H9 (cell line): ENCODE measurements at regions not wholly inside any gene's neighbourhood (a gene's known extent, or its start where the extent isn't known, plus 50 kb on each side); places are given as distances from the start of the nearest gene placed in this dataset.

ENCODE experiments used
- DNase-seq: peaks from one replicate; pipeline ENCODE4 v3.0.0-alpha.2; 2017
- H2AFZ ChIP-seq: one replicate; pipeline ENCODE4 v1.6.1; 2013; ENCODE audit warnings: mild to moderate bottlenecking, low read length, control low read depth, moderate library complexity
- H2AK5ac ChIP-seq: 2 replicates; pipeline ENCODE4 v1.6.1; 2013; ENCODE audit warnings: low read length, control low read depth, mixed read lengths; ENCODE audit not compliant: insufficient read length
- H2BK120ac ChIP-seq: one replicate; pipeline ENCODE4 v1.6.1; 2013; ENCODE audit warnings: low read depth, mild to moderate bottlenecking, low read length, control low read depth, inconsistent platforms; ENCODE audit not compliant: poor library complexity, severe bottlenecking
- H2BK12ac ChIP-seq: 2 replicates; pipeline ENCODE4 v1.6.1; 2013; ENCODE audit warnings: low read length, control low read depth, mixed read lengths, low read depth; ENCODE audit not compliant: insufficient read length
- H2BK15ac ChIP-seq: 2 replicates; pipeline ENCODE4 v1.6.1; 2013; ENCODE audit warnings: low read depth, low read length, control low read depth
- H2BK20ac ChIP-seq: one replicate; pipeline ENCODE4 v1.6.1; 2013; ENCODE audit warnings: low read depth, mild to moderate bottlenecking, low read length, control low read depth, inconsistent platforms; ENCODE audit not compliant: poor library complexity, severe bottlenecking
- H2BK5ac ChIP-seq: 2 replicates; pipeline ENCODE4 v1.6.1; 2013; ENCODE audit warnings: low read length, control low read depth, mixed read lengths; ENCODE audit not compliant: insufficient read length
- H3K14ac ChIP-seq: 2 replicates; pipeline ENCODE4 v1.6.1; 2013; ENCODE audit warnings: low read length, control low read depth; ENCODE audit not compliant: insufficient read depth
- H3K18ac ChIP-seq: 2 replicates; pipeline ENCODE4 v1.6.1; 2013; ENCODE audit warnings: low read depth, mild to moderate bottlenecking, mixed read lengths, low read length, control low read depth; ENCODE audit not compliant: insufficient read length
- H3K23ac ChIP-seq: 2 replicates; pipeline ENCODE4 v1.6.1; 2013; ENCODE audit warnings: low read length, control low read depth, mixed read lengths, low read depth; ENCODE audit not compliant: insufficient read length
- H3K23me2 ChIP-seq: 2 replicates; pipeline ENCODE4 v1.6.1; 2013; ENCODE audit warnings: low read depth, mild to moderate bottlenecking, mixed read lengths, low read length, control low read depth; ENCODE audit not compliant: insufficient read length, poor library complexity, severe bottlenecking
- H3K27ac ChIP-seq: 2 replicates; pipeline ENCODE4 v1.5.1; 2013; ENCODE audit warnings: low read length, control low read depth, mixed read lengths, low read depth; ENCODE audit not compliant: insufficient read length
- H3K27me3 ChIP-seq: 2 replicates; pipeline ENCODE4 v1.6.1; 2013; ENCODE audit warnings: low read length, control low read depth, inconsistent platforms; ENCODE audit not compliant: insufficient read depth
- H3K4ac ChIP-seq: 2 replicates; pipeline ENCODE4 v1.6.1; 2013; ENCODE audit warnings: low read depth, mild to moderate bottlenecking, control low read depth, inconsistent platforms, low read length, moderate library complexity
- H3K4me1 ChIP-seq: 2 replicates; pipeline ENCODE4 v1.6.1; 2013; ENCODE audit warnings: low read length, control low read depth, inconsistent platforms; ENCODE audit not compliant: insufficient read depth
- H3K4me2 ChIP-seq: 2 replicates; pipeline ENCODE4 v1.6.1; 2013; ENCODE audit warnings: low read length, control low read depth, mixed read lengths; ENCODE audit not compliant: insufficient read length, insufficient read depth
- H3K56ac ChIP-seq: 2 replicates; pipeline ENCODE4 v1.6.1; 2013; ENCODE audit warnings: low read depth, mild to moderate bottlenecking, mixed read lengths, low read length, control low read depth; ENCODE audit not compliant: insufficient read length
- H3K79me1 ChIP-seq: 2 replicates; pipeline ENCODE4 v1.6.1; 2013; ENCODE audit warnings: low read depth, mild to moderate bottlenecking, moderate library complexity, low read length, control low read depth, inconsistent platforms; ENCODE audit not compliant: insufficient read depth, poor library complexity, severe bottlenecking
- H3K79me2 ChIP-seq: 2 replicates; pipeline ENCODE4 v1.6.1; 2013; ENCODE audit warnings: low read length, control low read depth, inconsistent platforms; ENCODE audit not compliant: insufficient read depth
- H3K9ac ChIP-seq: 2 replicates; pipeline ENCODE4 v1.6.1; 2013; ENCODE audit warnings: low read length, control low read depth, mixed read lengths; ENCODE audit not compliant: insufficient read length; ENCODE audit errors: extremely low read depth
- H3K9me3 ChIP-seq: one replicate; pipeline ENCODE4 v1.6.1; 2013; ENCODE audit warnings: low read depth, low read length, inconsistent platforms; ENCODE audit not compliant: control insufficient read depth
- H3T11ph ChIP-seq: one replicate; pipeline ENCODE4 v1.6.1; 2013; ENCODE audit warnings: mild to moderate bottlenecking, low read length, control low read depth, inconsistent platforms
- H4K20me1 ChIP-seq: one replicate; pipeline ENCODE4 v1.6.1; 2013; ENCODE audit not compliant: control insufficient read depth, insufficient read length, insufficient read depth
- H4K5ac ChIP-seq: 2 replicates; pipeline ENCODE4 v1.6.1; 2013; ENCODE audit warnings: low read depth, mild to moderate bottlenecking, mixed read lengths, low read length, control low read depth; ENCODE audit not compliant: insufficient read length
- H4K8ac ChIP-seq: replicated peaks from 2 replicates; pipeline ENCODE4 v1.6.1; 2013; ENCODE audit warnings: low read length, control low read depth, mixed read lengths, low read depth; ENCODE audit not compliant: insufficient read length
- H4K91ac ChIP-seq: 2 replicates; pipeline ENCODE4 v1.6.1; 2013; ENCODE audit warnings: low read depth, mild to moderate bottlenecking, moderate library complexity, mixed read lengths, low read length, control low read depth; ENCODE audit not compliant: insufficient read length
- H3K27ac Mint-ChIP-seq, 3 experiments: 2 replicates in 2 of 3; 3 replicates in 1 of 3; pipeline ENCODE4 v1.8.0; 2020 to 2021; ENCODE audit warnings: mixed read lengths in 3 of 3, mild to moderate bottlenecking in 1 of 3, moderate library complexity in 1 of 3
- H3K27me3 Mint-ChIP-seq: 2 replicates; pipeline ENCODE4 v1.8.0; 2021; ENCODE audit warnings: low read depth, mild to moderate bottlenecking, moderate library complexity, mixed read lengths
- H3K36me3 Mint-ChIP-seq, 3 experiments: 2 replicates in 2 of 3; 3 replicates in 1 of 3; pipeline ENCODE4 v1.8.0; 2020 to 2021; ENCODE audit warnings: low read depth in 3 of 3, mixed read lengths in 3 of 3; ENCODE audit not compliant: insufficient read depth in 1 of 3
- H3K4me1 Mint-ChIP-seq, 2 experiments: 2 replicates each; pipeline ENCODE4 v1.8.0; 2020; ENCODE audit warnings: mixed read lengths in 2 of 2
- H3K4me3 Mint-ChIP-seq, 2 experiments: 2 replicates in 1 of 2; 3 replicates in 1 of 2; pipeline ENCODE4 v1.8.0; 2020 to 2021; ENCODE audit warnings: mild to moderate bottlenecking in 2 of 2, mixed read lengths in 2 of 2, moderate library complexity in 1 of 2
- H3K9me3 Mint-ChIP-seq, 2 experiments: 2 replicates in 1 of 2; 3 replicates in 1 of 2; pipeline ENCODE4 v1.8.0; 2020; ENCODE audit warnings: mild to moderate bottlenecking in 2 of 2, mixed read lengths in 2 of 2, moderate library complexity in 1 of 2
- WGBS: extraction: QIAGEN DNeasy Blood & Tissue Kit; methylation state at CpG from one replicate; pipeline ENCODE4 v1.1.7; 2013; ENCODE audit warnings: missing lambda C conversion rate, low lambda C conversion rate, mixed read lengths; ENCODE audit not compliant: insufficient read length; ENCODE audit errors: extremely low coverage; 5-methylcytosine and 5-hydroxymethylcytosine counted together
- TF ChIP-seq, protein P1 (sequence below): fragments of 200-600 bp; sonication (generic); conservative IDR thresholded peaks from 3 replicates; pipeline ENCODE4 v1.8.0; 2021; ENCODE audit warnings: antibody characterized with exemption, mild to moderate bottlenecking

DNA sequence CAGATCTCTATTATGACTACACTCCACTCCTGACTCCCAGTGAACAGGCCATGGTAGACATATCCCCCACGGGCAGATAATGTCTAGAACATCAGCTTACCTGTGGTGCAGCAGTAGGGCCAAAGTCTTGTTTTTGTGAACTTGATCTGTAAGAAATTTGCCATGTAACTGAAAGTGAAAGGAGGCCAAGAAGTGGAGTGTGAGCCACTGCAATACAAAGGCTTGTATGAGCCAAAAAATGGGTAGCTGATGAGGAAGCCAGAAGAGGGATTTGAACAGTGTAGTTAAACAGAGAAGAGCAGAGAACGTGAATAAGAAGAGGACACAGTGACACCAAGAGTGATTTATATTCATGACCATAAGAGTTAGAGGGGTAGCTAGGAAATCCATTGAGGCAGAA, 361.7 kb downstream of the DMRT2 start:
- no CpG with 5 or more reads among the region's 2 CpGs for WGBS
- Histone ChIP-seq H2BK12ac (no peak overlapping the region), H2BK20ac (no peak overlapping the region)

More for the DNA sequence above, 361.7 kb downstream of the DMRT2 start:
- no peak for DNase-seq
- peaks cover 0 to 13% (median 0%) of the 10 kb centered on the region in 3 experiments; a peak in 2 of 7 replicates for H3K36me3 Mint-ChIP-seq
- peaks cover 4% of the 10 kb centered on the region for H3K9me3 ChIP-seq
- no peak overlapping the region for H3T11ph ChIP-seq
- H3K4me3 Mint-ChIP-seq = no peak overlapping the region
- H3K27me3 Mint-ChIP-seq = no peaks in the 10 kb centered on the region; the same call in 1 of the 2 replicates
- TF ChIP-seq, protein P1, sequence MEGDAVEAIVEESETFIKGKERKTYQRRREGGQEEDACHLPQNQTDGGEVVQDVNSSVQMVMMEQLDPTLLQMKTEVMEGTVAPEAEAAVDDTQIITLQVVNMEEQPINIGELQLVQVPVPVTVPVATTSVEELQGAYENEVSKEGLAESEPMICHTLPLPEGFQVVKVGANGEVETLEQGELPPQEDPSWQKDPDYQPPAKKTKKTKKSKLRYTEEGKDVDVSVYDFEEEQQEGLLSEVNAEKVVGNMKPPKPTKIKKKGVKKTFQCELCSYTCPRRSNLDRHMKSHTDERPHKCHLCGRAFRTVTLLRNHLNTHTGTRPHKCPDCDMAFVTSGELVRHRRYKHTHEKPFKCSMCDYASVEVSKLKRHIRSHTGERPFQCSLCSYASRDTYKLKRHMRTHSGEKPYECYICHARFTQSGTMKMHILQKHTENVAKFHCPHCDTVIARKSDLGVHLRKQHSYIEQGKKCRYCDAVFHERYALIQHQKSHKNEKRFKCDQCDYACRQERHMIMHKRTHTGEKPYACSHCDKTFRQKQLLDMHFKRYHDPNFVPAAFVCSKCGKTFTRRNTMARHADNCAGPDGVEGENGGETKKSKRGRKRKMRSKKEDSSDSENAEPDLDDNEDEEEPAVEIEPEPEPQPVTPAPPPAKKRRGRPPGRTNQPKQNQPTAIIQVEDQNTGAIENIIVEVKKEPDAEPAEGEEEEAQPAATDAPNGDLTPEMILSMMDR = no peak
- no peak overlapping the region for H3K9ac ChIP-seq
- no peak overlapping the region for H3K4me2 ChIP-seq
- H2BK5ac ChIP-seq = no peak overlapping the region
- no peak overlapping the region for H3K27ac Mint-ChIP-seq
- no peak overlapping the region for H3K14ac ChIP-seq
- H3K18ac ChIP-seq = no peak overlapping the region
- no peak overlapping the region for H4K91ac ChIP-seq
- no peaks in the 10 kb centered on the region for H3K79me2 ChIP-seq
- H4K5ac ChIP-seq = no peak overlapping the region
- no peak overlapping the region for H3K27ac ChIP-seq
- H3K56ac ChIP-seq = no peak overlapping the region
- no peaks in the 10 kb centered on the region for H4K20me1 ChIP-seq
- H3K79me1 ChIP-seq = no peaks in the 10 kb centered on the region
- H4K8ac ChIP-seq = no peak overlapping the region
- H3K23me2 ChIP-seq = no peaks in the 10 kb centered on the region
- H2BK15ac ChIP-seq = no peak overlapping the region
- H3K4me1 ChIP-seq = no peaks in the 10 kb centered on the region
- no peaks in the 10 kb centered on the region for H3K27me3 ChIP-seq
- H2AFZ ChIP-seq = no peak overlapping the region
- peaks cover 8 to 60% of the 10 kb centered on the region in 2 experiments; a peak in 4 of 5 replicates for H3K9me3 Mint-ChIP-seq
- H3K4me1 Mint-ChIP-seq = no peaks in the 10 kb centered on the region
- no peak overlapping the region for H3K4ac ChIP-seq
- H2BK120ac ChIP-seq = no peak overlapping the region
- no peak overlapping the region for H2AK5ac ChIP-seq
- H3K23ac ChIP-seq = no peak overlapping the region
